ENCODE measurements at regions not wholly inside any gene's neighbourhood (a gene's known extent, or its start where the extent isn't known, plus 50 kb on each side); places are given as distances from the start of the nearest gene placed in this dataset.
"Not testable (repeated sequence)": the region's sequence is repeated elsewhere in the genome, so short reads cannot be mapped to it uniquely, and the experiment has no call there.

DNA sequence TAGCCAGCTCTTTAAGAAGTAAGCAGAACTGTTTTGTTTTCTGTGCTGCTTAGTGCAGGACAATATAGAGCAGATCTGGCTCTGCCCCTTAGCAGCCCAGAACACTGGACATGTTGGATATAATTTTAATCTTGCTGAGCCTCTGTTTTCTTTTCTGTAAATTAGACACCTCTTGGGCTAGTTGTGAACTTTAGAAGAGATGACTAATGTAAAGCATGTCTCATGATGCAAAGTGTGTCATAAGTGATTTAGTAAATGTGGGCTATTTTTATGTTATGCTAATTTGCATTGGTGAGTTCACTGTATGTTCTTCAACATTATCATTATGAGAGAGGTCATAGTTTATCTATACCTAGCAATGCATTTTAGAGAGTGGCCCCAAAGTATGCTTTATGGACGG lies 156.1 kb upstream of the ADAMTSL1 start:
- Histone ChIP-seq H3K36me3 (replicated peaks; ENCODE audit: low read depth, low read length) (no peaks in the 10 kb centered on the region), H4K20me1 (ENCODE audit: insufficient read depth, low read length) (no peaks in the 10 kb centered on the region), H3K4me2 (ENCODE audit: low read length) (no peak overlapping the region), H3K4me1 (ENCODE audit: low read length) (no peaks in the 10 kb centered on the region), H3K4me3 (ENCODE audit: low read length) (no peak overlapping the region), H3K27ac (ENCODE audit: low read length) (no peak overlapping the region), H3K27me3 (ENCODE audit: low read depth, low read length) (no peaks in the 10 kb centered on the region), H2AFZ (ENCODE audit: low read depth, low read length) (no peak overlapping the region), H3K79me2 (ENCODE audit: low read length) (no peaks in the 10 kb centered on the region), H3K9me3 (ENCODE audit: insufficient read depth, low read length) (no peaks in the 10 kb centered on the region), H3K9ac (ENCODE audit: low read length) (no peak overlapping the region)
- no peak for TF ChIP-seq EZH2phosphoT487 (IDR thresholded peaks at IDR 0.05; ENCODE audit: low read depth)
- TF ChIP-seq, protein P1, sequence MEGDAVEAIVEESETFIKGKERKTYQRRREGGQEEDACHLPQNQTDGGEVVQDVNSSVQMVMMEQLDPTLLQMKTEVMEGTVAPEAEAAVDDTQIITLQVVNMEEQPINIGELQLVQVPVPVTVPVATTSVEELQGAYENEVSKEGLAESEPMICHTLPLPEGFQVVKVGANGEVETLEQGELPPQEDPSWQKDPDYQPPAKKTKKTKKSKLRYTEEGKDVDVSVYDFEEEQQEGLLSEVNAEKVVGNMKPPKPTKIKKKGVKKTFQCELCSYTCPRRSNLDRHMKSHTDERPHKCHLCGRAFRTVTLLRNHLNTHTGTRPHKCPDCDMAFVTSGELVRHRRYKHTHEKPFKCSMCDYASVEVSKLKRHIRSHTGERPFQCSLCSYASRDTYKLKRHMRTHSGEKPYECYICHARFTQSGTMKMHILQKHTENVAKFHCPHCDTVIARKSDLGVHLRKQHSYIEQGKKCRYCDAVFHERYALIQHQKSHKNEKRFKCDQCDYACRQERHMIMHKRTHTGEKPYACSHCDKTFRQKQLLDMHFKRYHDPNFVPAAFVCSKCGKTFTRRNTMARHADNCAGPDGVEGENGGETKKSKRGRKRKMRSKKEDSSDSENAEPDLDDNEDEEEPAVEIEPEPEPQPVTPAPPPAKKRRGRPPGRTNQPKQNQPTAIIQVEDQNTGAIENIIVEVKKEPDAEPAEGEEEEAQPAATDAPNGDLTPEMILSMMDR (IDR thresholded peaks at IDR 0.05; ENCODE audit: low read depth, low read length), result no peak

DNA sequence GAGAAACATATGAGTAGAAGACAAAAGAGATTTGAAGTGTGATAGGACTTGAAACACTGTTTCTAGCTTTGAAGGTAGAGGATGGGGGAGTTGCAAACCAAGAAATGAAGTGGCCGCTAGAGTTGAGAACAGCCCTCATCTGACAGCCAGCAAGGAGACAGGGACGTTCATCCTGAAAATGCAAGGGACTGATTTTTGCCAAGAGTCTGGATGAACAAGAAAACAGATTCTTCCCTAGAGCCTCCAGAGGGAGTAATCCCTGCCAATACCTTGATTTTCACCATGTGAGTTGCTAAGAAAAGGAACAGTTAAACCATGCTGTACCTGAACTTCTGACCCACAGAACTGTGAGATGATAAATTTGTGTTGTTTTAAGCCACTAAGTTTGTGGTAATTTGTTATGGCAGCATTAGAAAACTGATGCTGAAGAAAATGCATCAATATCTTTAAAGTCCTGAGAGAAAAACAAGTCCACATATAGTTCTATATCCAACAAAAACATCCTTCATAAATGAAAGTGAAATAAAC lies 154.0 kb upstream of the ADAMTSL1 start:
- H4K20me1 ChIP-seq (ENCODE audit: insufficient read depth, low read length), result no peaks in the 10 kb centered on the region
- no peaks in the 10 kb centered on the region for H3K27me3 ChIP-seq (ENCODE audit: low read depth, low read length)
- no peak overlapping the region for H3K9ac ChIP-seq (ENCODE audit: low read length)
- H3K4me3 ChIP-seq (ENCODE audit: low read length), result no peak overlapping the region
- H3K27ac ChIP-seq (ENCODE audit: low read length), result no peak overlapping the region
- no peaks in the 10 kb centered on the region for H3K4me1 ChIP-seq (ENCODE audit: low read length)
- no peak for TF ChIP-seq EZH2phosphoT487 (IDR thresholded peaks at IDR 0.05; ENCODE audit: low read depth)
- TF ChIP-seq, protein P1 (IDR thresholded peaks at IDR 0.05; ENCODE audit: low read depth, low read length), result no peak
- H3K36me3 ChIP-seq (replicated peaks; ENCODE audit: low read depth, low read length), result no peaks in the 10 kb centered on the region
- H3K9me3 ChIP-seq (ENCODE audit: insufficient read depth, low read length), result no peaks in the 10 kb centered on the region
- no peaks in the 10 kb centered on the region for H3K79me2 ChIP-seq (ENCODE audit: low read length)
- no peak overlapping the region for H3K4me2 ChIP-seq (ENCODE audit: low read length)
- no peak overlapping the region for H2AFZ ChIP-seq (ENCODE audit: low read depth, low read length)

DNA sequence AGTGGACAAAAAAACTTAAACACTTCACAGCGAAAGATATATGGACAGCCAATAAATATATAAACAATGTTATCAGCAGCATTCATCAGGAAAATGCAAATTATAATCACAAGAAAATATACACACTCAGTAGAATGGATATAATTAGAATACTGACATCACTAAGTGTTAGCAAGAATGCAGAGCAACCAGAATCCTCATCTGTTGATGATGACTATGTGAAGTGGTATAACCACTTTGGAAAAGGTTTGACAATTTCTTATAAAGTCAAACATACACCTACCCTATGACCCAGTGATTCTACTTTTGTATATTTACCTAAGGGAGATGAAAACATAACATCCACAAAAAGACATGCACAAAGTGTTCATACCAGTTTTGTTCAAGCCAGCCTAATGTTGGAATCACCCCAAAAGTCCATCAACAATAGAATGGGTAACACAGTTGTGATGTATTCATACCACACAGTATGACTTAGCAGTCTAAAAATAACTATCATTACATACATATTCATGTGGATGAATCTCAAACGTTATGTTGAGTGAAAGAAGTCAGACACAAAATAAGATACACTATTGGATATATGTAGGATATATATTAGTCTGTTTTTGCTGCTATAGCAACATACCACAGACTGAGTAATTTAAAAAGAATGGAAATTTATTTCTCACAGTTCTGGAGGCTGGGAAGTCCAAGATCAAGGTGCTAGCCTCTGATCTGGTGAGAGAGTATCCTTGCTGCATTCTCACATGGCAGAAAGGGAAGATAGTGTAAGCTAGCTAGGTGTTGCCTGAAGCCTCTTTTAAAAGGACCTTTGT lies 148.8 kb upstream of the ADAMTSL1 start:
- no peaks in the 10 kb centered on the region for H3K4me1 ChIP-seq (ENCODE audit: low read length)
- TF ChIP-seq, protein P1 (IDR thresholded peaks at IDR 0.05; ENCODE audit: low read depth, low read length), result no peak
- TF ChIP-seq EZH2phosphoT487 (IDR thresholded peaks at IDR 0.05; ENCODE audit: low read depth), result no peak
- no peaks in the 10 kb centered on the region for H4K20me1 ChIP-seq (ENCODE audit: insufficient read depth, low read length)
- no peak overlapping the region for H3K4me2 ChIP-seq (ENCODE audit: low read length)
- H3K9ac ChIP-seq (ENCODE audit: low read length), result no peak overlapping the region
- no peaks in the 10 kb centered on the region for H3K9me3 ChIP-seq (ENCODE audit: insufficient read depth, low read length)
- no peaks in the 10 kb centered on the region for H3K79me2 ChIP-seq (ENCODE audit: low read length)
- no peak overlapping the region for H3K4me3 ChIP-seq (ENCODE audit: low read length)
- H2AFZ ChIP-seq (ENCODE audit: low read depth, low read length), result no peak overlapping the region
- no peaks in the 10 kb centered on the region for H3K36me3 ChIP-seq (replicated peaks; ENCODE audit: low read depth, low read length)
- H3K27ac ChIP-seq (ENCODE audit: low read length), result no peak overlapping the region
- H3K27me3 ChIP-seq (ENCODE audit: low read depth, low read length), result no peaks in the 10 kb centered on the region

DNA sequence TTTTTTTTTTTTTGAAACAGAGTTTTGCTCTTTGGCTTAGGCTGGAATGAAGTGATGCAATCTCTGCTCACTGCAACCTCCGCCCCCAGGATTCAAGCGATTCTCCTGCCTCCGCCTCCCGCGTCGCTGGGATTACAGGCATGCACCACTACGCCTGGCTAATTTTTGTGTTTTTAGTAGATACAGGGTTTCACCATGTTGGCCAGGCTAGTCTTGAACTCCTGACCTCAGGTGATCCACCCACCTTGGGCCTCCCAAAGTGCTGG lies 148.3 kb upstream of the ADAMTSL1 start:
- not testable (repeated sequence) for H4K20me1 ChIP-seq (ENCODE audit: insufficient read depth, low read length); H3K27ac ChIP-seq (ENCODE audit: low read length); H2AFZ ChIP-seq (ENCODE audit: low read depth, low read length); H3K4me3 ChIP-seq (ENCODE audit: low read length); H3K4me1 ChIP-seq (ENCODE audit: low read length); H3K27me3 ChIP-seq (ENCODE audit: low read depth, low read length); H3K36me3 ChIP-seq (replicated peaks; ENCODE audit: low read depth, low read length); H3K9ac ChIP-seq (ENCODE audit: low read length); H3K79me2 ChIP-seq (ENCODE audit: low read length); H3K9me3 ChIP-seq (ENCODE audit: insufficient read depth, low read length); H3K4me2 ChIP-seq (ENCODE audit: low read length)
